ENCODE measurements at regions not wholly inside any gene's neighbourhood (a gene's known extent, or its start where the extent isn't known, plus 50 kb on each side); places are given as distances from the start of the nearest gene placed in this dataset.
"Not testable (repeated sequence)": the region's sequence is repeated elsewhere in the genome, so short reads cannot be mapped to it uniquely, and the experiment has no call there.

DNA sequence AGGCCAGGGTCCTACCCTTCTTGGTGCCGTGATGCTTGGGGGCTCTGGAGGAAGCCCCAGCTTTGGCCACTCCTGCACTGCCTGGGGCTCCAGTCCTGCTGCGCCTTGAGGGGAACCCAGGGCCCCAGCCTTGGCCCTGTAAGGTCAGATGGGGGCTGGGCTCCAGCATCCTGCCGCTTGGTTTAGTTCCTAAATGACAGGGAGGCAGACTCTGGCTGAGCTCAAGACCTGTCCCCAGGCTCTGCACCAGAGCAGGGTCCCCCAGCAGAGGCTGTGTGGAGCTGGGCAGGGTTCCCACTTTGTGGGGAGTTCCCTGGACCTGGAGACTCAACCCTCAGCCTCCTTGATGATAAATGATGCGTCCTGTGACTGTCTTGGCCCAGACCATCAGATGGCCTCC lies 395.4 kb downstream of the TMEM121 start:
- H3K4me1 ChIP-seq; H3K4me3 ChIP-seq; H3K36me3 ChIP-seq; intact Hi-C loops (cut with DNase I); H3K27me3 ChIP-seq; H3K9me3 ChIP-seq; H3K27ac ChIP-seq; DNase-seq (ENCODE audit: low spot score in 2 of 2): not testable (repeated sequence)

DNA sequence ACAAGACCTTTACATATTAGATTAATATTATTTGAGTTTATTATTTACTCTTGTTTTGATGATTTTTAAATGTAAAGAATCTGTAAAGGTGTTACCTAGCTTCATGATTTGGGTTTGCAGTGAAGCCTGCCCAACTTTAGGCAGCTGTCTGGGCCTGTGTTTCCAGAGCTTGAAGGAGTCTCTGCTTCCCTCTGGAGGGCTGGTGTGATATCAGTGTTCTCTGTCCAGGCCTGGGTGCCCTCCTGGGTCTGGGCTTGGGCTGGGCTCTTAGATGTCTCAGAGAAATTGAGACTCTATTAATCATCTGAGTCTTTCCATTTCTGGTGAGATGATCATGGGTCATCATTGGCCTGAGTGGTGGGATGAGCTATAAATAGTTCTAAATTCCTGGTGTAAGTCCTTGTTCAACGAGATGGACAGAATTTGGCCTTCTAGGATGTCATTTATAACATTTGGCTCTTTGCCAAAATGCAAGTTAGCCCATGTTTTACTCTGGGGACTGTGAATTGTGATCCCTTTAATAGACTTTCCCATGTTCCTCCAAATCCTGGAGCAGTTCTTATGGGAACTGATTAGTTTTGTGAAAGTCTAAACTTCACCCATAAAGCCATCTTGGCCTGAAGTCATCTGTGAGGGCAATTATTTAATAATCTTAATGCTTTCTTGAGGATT lies 397.3 kb downstream of the TMEM121 start:
- intact Hi-C loops (cut with DNase I); DNase-seq (ENCODE audit: low spot score in 2 of 2): not testable (repeated sequence)

DNA sequence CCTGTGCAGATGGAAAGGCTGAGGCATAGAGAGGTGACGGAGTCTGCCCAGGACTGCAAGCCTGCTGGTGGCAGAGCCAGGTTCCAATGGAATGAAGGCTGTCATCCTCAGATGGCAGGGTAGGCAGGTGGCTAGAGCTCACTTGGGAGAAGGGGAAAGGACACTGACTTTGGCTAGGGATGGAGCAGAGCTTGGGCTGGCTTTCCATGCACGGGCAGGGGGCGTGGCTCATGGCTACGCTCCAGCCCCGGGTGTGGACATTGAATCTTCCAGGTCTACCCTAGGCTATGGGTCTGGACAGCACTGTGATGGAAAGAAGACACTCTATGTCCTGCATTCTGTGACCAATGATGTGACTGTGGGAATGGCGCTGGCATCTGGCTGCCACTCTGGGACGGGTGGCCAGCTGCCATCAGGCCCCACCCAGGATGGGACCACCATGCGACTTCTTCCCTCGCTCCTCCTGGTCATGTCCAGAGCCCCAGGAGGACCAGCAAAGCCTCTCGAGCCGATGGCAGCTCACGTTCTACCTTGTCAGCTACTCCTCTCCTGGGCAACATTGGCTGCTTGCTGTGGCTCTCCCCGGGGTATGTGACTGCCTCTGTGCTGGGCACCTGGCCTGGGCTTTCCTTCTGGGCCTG lies 398.7 kb downstream of the TMEM121 start:
- Histone ChIP-seq H3K36me3 (no peaks in the 10 kb centered on the region), H3K9me3 (no peaks in the 10 kb centered on the region), H3K27ac (no peak overlapping the region), H3K4me1 (no peaks in the 10 kb centered on the region), H3K4me3 (no peak overlapping the region), H3K27me3 (no peaks in the 10 kb centered on the region)
- TF ChIP-seq, protein P1, sequence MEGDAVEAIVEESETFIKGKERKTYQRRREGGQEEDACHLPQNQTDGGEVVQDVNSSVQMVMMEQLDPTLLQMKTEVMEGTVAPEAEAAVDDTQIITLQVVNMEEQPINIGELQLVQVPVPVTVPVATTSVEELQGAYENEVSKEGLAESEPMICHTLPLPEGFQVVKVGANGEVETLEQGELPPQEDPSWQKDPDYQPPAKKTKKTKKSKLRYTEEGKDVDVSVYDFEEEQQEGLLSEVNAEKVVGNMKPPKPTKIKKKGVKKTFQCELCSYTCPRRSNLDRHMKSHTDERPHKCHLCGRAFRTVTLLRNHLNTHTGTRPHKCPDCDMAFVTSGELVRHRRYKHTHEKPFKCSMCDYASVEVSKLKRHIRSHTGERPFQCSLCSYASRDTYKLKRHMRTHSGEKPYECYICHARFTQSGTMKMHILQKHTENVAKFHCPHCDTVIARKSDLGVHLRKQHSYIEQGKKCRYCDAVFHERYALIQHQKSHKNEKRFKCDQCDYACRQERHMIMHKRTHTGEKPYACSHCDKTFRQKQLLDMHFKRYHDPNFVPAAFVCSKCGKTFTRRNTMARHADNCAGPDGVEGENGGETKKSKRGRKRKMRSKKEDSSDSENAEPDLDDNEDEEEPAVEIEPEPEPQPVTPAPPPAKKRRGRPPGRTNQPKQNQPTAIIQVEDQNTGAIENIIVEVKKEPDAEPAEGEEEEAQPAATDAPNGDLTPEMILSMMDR (IDR thresholded peaks at IDR 0.05): no peak
- peak in 1 of 2 donors; percentile 52 for DNase-seq (ENCODE audit: low spot score in 2 of 2)
- intact Hi-C loops (cut with DNase I): no loop called here

More for the DNA sequence above, 397.3 kb downstream of the TMEM121 start:
- not testable (repeated sequence) for H3K4me3 ChIP-seq, H3K27ac ChIP-seq, H3K36me3 ChIP-seq, H3K9me3 ChIP-seq, H3K27me3 ChIP-seq, H3K4me1 ChIP-seq

DNA sequence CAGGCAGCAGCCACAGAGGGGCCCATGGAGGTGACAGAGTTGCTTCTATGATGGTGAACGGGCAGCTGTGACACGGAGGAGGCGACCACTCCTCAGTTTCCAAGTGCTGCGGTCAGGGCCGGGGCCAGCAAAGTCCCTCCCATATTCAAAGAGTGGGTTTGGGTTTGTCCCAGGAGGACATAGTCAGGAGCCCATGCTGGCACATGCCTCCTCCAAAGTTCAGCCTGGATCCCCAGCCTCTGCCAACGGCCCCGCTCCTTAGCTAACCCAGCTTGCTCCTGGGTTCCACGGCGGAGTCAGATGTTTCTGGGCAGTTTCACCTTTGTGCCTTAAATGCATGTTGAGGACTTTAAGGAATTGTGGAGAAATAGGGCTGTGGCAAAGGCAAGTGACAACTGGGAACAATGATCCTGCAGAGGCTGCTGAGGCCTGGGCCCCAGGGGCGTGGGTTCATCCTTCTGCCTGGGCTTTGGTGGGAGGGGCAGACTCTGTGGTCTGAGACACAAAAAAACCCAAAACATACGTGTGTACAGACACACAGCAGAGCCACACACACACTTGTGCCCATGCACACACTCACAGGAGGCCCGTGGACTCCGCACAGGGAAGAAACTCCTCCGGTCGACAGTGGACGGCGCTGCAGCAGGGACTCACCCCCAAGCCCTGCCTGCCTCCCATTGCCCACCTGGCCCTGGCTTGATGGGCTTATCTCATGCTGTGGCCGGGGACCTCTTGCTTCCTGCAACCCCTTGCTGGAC lies 399.4 kb downstream of the TMEM121 start:
- Histone ChIP-seq H3K9me3 (no peaks in the 10 kb centered on the region), H3K27ac (no peak overlapping the region), H3K4me1 (no peaks in the 10 kb centered on the region), H3K27me3 (no peaks in the 10 kb centered on the region), H3K36me3 (no peaks in the 10 kb centered on the region), H3K4me3 (no peak overlapping the region)
- intact Hi-C loops (cut with DNase I): no loop called here
- peak in 1 of 2 donors; percentile 59 for DNase-seq (ENCODE audit: low spot score in 2 of 2)
- TF ChIP-seq, protein P1 (IDR thresholded peaks at IDR 0.05): no peak

DNA sequence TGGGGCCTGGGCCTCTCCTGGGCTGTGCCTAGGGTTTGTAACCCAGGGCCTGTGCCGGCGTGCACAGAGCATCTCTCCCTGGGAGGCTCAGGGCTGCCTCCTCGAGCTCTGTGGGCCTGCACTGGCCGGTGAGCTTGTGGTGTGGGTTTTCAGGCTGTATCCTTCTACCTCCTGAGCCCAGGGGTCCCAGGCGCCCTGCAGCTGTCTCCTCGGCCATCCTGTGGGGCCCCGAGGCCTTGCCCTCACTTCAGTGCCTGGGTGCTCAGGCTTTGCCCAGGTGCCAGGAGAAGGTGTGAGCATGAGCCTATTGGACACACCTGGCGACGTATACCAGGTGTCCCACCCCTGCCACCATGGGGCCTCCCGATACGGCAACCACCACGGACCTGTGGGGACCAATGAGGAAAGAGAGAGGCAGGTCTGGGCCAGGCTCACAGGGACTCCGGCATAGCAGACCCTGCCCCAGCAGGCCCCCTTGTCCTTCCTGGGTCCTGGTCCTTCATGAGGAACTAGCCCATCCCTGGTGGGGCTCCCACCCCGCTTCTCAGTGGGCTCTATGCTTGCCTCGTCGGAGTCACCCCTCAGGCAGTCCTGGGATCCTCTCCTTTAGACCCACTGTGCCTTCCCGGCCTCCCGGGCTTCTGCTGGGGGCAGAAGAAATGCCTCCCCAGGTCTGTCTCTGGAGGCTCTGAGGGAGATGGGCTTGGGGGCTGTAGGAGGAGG lies 400.2 kb downstream of the TMEM121 start:
- intact Hi-C loops (cut with DNase I): no loop called here
- Histone ChIP-seq H3K9me3 (no peaks in the 10 kb centered on the region), H3K4me1 (no peaks in the 10 kb centered on the region), H3K36me3 (no peaks in the 10 kb centered on the region), H3K27me3 (no peaks in the 10 kb centered on the region), H3K4me3 (no peak overlapping the region), H3K27ac (no peak overlapping the region)
- TF ChIP-seq, protein P1 (IDR thresholded peaks at IDR 0.05): no peak
- peak in 1 of 2 donors; percentile 52 for DNase-seq (ENCODE audit: low spot score in 2 of 2)

DNA sequence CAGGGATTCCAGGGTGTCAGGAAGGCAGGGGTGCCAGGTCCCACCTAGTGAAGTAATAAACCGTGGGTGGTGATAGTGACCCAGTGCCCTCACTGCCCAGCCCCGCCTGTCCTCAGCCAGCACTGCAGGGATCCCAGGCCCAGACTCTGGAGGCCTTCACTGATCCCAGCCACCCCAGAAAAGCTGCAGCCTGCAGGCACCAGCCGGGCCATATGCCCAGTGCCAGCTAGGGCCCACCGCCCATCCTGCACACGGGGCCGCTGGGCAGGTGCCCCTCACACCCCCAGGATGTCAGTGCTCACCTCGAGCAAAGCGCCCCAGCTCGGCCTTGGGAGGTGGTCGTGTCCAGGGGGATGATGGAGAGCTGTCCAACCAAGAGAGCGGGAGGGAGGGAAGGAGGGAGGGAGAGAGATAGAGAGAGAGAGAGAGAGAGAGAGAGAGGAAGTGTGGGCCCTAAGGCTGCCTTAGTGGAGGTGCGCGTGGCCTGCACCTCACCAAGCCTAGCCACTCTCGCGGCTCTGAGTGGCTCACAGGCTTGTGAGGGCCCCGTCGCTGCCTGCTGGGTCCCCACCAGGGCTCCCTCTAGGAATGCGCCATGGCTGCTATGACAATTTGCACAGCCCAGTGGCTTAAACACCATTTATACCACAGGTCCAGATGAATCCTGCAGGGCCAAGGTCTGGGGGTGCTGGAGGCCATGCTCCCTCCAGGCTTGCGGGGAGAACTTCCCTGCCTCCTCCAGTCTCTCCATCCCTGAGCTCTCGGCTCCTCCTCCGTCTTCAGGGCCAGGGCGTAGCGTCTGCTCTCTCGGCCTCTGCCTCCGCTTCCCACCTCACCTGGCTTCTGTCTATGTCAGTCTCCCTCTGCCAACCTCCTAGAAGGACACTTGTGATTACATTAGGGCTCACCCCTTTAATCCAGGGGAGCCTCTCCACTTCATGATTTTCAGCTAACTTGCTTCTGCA lies 401.0 kb downstream of the TMEM121 start:
- intact Hi-C loops (cut with DNase I): no loop called here
- no peak overlapping the region for H3K4me3 ChIP-seq
- no peaks in the 10 kb centered on the region for H3K4me1 ChIP-seq
- no peak overlapping the region for H3K27ac ChIP-seq
- TF ChIP-seq, protein P1 (IDR thresholded peaks at IDR 0.05): no peak
- no peaks in the 10 kb centered on the region for H3K36me3 ChIP-seq
- peak in 1 of 2 donors; percentile 43 for DNase-seq (ENCODE audit: low spot score in 2 of 2)
- H3K27me3 ChIP-seq: no peaks in the 10 kb centered on the region
- no peaks in the 10 kb centered on the region for H3K9me3 ChIP-seq

DNA sequence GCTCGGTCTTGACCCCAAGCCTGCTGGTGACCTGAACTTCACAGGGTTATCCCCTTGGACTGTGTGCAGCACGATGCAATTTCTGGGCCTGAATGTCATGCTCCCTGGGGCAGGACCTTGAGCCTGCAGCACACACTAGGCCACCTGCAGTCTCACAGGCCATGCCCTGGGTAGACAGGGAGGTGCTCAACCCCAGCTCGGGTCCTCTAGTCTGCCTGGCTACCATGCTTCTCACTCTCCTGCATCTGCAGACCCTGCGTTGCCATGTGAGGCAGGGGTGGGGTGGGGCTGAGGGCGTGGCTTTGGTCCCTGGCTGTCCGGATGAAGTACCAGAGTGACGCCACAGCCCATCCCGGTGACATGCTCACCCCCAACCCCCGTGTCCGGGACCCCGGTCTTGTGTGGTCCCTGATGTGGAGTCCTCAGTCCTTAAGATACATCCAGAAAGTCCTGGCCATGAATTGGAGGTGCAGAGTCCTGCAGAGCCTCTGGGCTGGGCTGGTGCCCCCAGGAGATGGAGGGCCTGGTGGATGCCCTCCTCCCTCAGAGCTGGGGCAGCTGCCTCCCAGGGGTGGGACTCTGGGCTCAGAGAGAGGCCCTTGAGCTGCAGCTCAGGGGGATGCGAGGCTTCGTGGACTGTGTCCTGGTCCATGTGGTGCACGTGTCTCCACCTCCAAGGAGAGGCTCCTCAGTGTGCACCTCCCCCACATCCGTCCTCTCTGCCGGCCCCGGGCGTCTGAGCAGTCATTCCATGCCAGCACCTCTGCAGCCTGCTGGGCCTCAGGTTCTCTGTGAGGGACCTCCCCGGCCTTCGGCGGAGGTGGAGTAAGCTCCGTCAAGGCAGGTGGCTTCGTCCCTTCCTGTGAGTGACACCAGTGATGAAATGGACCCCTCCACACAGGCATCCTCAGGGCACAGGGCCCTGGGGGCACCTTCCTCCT lies 402.1 kb downstream of the TMEM121 start:
- H3K36me3 ChIP-seq; H3K27me3 ChIP-seq; H3K4me1 ChIP-seq; H3K9me3 ChIP-seq; H3K4me3 ChIP-seq; intact Hi-C loops (cut with DNase I); H3K27ac ChIP-seq: not testable (repeated sequence)
- DNase-seq (ENCODE audit: low spot score in 2 of 2): peak in 1 of 2 donors; percentile 52

Measured in ascending aorta (tissue), 2 donors.